GM18508 (cell line): ENCODE measurements at regions not wholly inside any gene's neighbourhood (a gene's known extent, or its start where the extent isn't known, plus 50 kb on each side); places are given as distances from the start of the nearest gene placed in this dataset.
"Not testable (repeated sequence)": the region's sequence is repeated elsewhere in the genome, so short reads cannot be mapped to it uniquely, and the experiment has no call there.

Experiments
- ATAC-seq: cut with Tn5 transposase; IDR thresholded peaks from one replicate; pipeline ENCODE4 v1.9.1; 2021; ENCODE audit warnings: moderate number of reproducible peaks; ENCODE audit not compliant: insufficient read depth, unreplicated experiment

DNA sequence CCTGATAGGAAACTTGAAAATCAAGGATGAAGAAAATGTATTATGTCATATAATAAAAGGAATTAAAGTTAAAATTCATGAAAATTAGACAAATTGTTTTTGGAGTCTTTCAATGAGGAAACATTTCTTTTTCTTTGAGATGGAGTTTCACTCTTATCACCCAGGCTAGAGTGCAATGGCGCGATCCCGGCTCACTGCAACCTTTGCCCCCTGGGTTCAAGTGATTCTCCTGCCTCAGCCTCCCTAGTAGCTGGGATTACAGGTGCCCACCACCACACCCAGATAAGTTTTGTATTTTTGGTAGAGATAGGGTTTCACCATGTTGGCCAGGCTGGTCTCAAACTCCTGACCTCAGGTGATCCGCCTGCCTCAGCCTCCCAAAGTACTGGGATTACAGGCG is 285.7 kb downstream of the CYRIA start:
- not testable (repeated sequence) for ATAC-seq

DNA sequence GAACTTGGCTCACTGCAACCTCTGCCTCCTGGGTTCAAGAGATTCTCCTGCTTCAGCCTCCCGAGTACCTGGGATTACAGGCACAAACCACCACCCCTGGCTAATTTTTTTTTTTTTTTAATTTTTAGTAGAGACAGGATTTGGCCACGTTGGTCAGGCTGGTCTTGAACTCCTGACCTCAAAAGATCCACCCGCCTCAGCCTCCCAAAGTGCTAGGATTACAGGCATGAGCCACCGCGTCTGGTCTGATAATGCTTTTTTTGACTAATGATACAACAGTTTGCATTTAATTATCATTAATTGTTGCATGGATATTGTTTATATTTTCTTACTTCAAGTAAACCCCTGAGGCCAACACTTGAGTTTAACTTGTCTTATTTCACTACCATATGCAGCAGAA is 286.6 kb downstream of the CYRIA start:
- not testable (repeated sequence) for ATAC-seq

GRCh38 chr2:16378031-16378430 is 287.6 kb downstream of the CYRIA start:
- no peak for ATAC-seq

GRCh38 chr2:16375981-16376380 is 289.7 kb downstream of the CYRIA start:
- ATAC-seq, result no peak

GRCh38 chr2:16375351-16375750 is 290.3 kb downstream of the CYRIA start:
- ATAC-seq, result no peak

DNA sequence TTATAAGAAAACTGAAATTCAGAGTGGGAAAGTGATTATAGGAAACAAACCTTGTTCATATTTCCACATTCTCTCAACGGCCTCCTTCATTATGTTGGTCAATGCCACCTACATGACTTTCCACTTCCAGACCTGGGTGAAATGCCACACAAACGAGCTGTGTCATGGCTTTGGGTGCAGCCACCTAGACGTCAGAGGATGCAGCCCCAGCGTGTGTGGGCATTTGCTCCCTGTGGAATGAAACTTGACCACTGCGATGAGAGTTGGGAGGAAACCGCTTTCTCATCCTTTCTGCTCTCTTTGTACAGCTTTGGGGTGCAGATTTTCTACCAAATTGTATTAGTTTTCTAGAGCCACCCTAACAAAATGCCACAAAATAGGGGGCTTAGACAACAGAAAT is 291.0 kb downstream of the CYRIA start:
- ATAC-seq, result no peak

GRCh38 chr2:16373341-16373740 is 292.3 kb downstream of the CYRIA start:
- no peak for ATAC-seq

GRCh38 chr2:16371751-16372150 is 293.9 kb downstream of the CYRIA start:
- no peak for ATAC-seq

GRCh38 chr2:16368951-16369350 is 296.7 kb downstream of the CYRIA start:
- no peak for ATAC-seq

DNA sequence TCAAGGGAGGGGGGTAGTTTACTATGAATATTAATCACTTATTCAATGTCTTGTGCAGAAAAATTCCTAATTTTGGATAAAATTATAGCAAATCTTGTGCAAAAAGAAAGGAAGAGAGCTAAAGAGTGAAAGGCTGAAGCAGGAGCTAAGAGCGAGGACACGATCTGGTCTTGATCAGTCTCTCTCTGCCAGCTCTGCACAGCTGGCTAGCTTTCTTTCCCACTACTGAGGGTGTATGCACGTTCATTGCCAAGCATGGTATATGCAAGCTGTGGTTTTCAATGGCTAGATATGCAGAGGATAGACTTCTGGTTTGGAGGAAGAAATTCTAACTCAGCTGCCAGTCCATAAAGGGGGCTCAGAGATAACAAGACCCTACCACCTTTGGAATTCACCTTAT is 297.3 kb downstream of the CYRIA start:
- no peak for ATAC-seq

- no peak for ATAC-seq
Measured at GRCh38 chr2:16365366-16365765, 300.3 kb downstream of the CYRIA start.

- no peak for ATAC-seq
Measured at GRCh38 chr2:16363581-16363980, 302.1 kb downstream of the CYRIA start.

DNA sequence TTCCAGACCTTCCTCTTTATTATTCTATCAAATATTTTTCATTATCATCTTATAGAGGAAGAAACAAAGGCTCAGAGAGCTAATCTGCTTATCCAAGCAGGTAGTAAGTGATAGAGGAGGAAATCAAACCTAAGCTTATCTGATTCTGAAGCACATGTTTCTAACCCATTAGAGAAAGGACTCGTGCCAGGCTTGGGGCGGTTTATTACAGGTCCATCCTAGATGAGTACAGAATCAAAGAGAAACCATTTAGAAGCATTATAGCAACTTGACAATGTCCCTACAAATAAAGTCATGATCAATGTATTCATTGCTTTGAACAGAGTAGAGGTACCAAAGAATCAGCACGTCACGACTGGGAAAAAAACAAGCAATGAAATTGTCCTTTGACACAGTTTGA is 303.0 kb downstream of the CYRIA start:
- ATAC-seq, result no peak

- ATAC-seq, result no peak
Measured at GRCh38 chr2:16361261-16361995, 304.2 kb downstream of the CYRIA start.

DNA sequence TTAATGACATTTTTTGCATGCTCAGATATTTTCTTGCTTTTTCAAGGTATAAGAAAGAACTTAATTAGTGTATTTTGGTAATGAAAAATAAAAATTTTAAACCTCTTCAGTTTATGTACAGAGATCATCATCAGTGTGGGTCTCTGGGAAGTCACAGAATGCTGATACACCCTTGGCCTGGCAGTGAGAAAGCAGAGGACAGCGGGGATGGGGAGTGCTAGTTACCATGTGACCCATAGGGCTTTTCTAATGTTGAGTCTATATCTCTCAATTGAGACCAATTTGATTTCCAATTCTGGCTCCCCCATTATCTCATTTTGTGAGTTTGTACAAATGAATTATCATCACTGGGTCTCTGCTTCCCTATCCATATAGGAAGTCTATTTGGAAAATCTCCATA is 305.7 kb downstream of the CYRIA start:
- no peak for ATAC-seq

DNA sequence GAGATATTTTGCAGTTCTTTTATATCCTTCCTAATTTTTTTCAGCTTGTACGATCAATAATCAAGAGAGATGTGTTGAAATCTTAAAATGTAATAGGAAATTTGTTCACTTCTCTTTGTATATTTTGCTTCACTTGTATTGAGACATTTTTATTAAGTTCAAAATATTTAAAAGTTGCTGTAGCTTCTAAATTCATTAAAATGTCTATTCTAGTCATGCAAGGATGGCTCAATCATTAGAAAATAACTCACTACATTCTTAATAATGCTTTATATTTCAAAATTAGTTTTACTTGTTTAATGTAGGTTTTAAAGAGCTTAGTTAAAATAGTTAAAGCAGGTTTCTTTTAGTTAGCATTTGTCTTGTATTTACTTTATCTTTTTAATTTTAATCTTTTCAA is 308.4 kb downstream of the CYRIA start:
- ATAC-seq, result no peak

DNA sequence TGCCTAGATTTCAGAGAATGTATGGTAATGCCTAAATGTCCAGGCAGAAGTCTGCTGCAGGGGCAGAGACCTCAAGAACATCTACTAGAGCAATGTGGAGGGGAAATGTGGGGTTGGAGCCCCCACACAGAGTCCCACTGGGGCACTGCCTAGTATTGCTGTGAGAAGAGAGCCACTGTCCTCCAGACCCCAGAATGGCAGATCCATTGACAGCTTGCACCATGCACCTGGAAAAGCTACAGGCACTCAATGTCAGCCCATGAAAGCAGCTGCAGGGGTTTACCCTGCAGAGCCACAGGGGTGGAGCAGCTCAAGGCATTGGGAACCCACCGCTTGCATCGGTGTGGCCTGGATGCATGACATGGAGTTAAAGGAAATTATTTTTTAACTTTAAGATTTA is 314.1 kb downstream of the CYRIA start:
- ATAC-seq, result no peak

- no peak for ATAC-seq
Measured at GRCh38 chr2:16351137-16351536, 314.5 kb downstream of the CYRIA start.

GRCh38 chr2:16350211-16350610 is 315.4 kb downstream of the CYRIA start:
- ATAC-seq, result no peak

DNA sequence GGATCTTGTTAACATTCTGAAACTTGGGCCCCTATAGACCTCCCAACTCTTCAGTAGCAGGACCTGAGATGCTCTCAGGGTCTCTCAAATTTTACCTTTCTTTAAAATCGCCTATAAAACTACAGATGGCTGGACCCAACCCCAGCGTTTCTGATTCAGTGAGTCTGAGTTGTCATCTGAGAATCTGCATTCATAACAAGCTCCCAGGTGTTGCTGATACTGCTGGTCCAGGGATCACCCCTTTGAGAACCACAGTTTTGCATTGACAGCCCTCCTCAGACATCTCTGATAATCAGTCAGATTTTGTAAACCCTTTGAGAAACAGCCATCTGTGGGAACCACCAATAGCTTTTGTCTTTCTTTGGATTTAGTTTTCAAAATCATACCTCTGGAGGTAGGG is 315.8 kb downstream of the CYRIA start:
- no peak for ATAC-seq

DNA sequence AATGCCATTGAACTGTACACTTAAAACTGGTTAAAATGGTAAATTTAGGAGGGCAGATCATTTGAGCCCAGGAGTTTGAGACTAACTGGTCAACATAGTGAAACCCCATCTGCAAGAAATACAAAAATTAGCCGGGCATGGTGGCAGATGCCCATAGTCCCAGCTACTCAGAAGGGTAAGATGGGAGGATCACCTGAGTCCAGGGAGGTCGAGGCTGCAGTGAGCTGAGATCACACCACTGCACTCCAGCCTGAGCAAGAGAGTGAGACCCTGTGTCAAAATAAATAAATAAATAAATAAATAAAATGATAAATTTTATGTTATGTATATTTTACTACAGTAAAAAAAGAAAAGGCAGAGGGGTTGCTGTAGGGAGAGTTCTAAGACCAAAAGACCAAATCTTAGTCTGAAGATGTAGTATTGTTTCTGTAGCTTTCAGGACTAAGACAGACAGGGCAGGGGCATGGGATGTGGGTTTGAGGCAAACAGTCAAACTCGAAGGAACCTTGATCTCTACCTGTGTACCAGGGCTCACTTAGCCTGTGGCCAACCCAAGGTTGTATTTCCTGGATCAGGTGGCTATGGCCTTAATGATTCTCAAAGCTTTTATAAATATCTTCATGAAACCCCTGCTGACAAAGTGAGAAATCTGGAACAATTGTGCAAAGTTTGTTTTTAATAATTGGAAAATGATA is 316.7 kb downstream of the CYRIA start:
- no peak for ATAC-seq

GRCh38 chr2:16346671-16347070 is 319.0 kb downstream of the CYRIA start:
- ATAC-seq, result no peak
